H1 (cell line): ENCODE measurements at regions not wholly inside any gene's neighbourhood (a gene's known extent, or its start where the extent isn't known, plus 50 kb on each side); places are given as distances from the start of the nearest gene placed in this dataset.

Experiments
- CTCF ChIA-PET: fragments of 300-600 bp; sonication (Branson Sonifier 250); formaldehyde crosslinking; loops from one replicate; lab custom pipeline; 2021; ENCODE audit not compliant: partially characterized antibody; lab: Charles Lee
- POLR2A ChIA-PET: fragments of 300-600 bp; sonication (Branson Sonifier 250); formaldehyde crosslinking; loops from one replicate; lab custom pipeline; 2021; ENCODE audit warnings: inconsistent platforms; ENCODE audit not compliant: partially characterized antibody; lab: Charles Lee
- DNase-seq, 2 experiments: peaks; one replicate each; pipeline versions ENCODE4 v3.0.0 to v3.0.0-alpha.2; 2010 to 2022; ENCODE audit warnings: low spot score in 2 of 2, low read depth in 1 of 2, mixed read lengths in 1 of 2
- FAIRE-seq: peaks from 2 replicates; lab custom pipeline; 2011; peaks lifted over from hg19 to GRCh38; lab: Jason Lieb, UNC
- H2AFZ ChIP-seq: 2 replicates; pipeline ENCODE4 v1.8.1; 2012; ENCODE audit warnings: low read length, inconsistent platforms
- H2AK5ac ChIP-seq: 2 replicates; pipeline ENCODE4 v1.6.1; 2013; ENCODE audit warnings: low read depth, low read length
- H2BK120ac ChIP-seq: replicated peaks from 2 replicates; pipeline ENCODE3; 2013; ENCODE audit warnings: low read depth, low read length, inconsistent platforms
- H2BK12ac ChIP-seq: 2 replicates; pipeline ENCODE4 v1.6.1; 2013; ENCODE audit warnings: low read depth, low read length
- H2BK15ac ChIP-seq: 2 replicates; pipeline ENCODE4 v1.6.1; 2013; ENCODE audit warnings: low read length
- H2BK20ac ChIP-seq: 2 replicates; pipeline ENCODE4 v1.6.1; 2013; ENCODE audit warnings: low read length
- H2BK5ac ChIP-seq: 2 replicates; pipeline ENCODE4 v1.6.1; 2013; ENCODE audit warnings: low read depth, low read length
- H3K14ac ChIP-seq: 2 replicates; pipeline ENCODE4 v1.6.1; 2013; ENCODE audit warnings: inconsistent platforms; ENCODE audit not compliant: insufficient read length
- H3K18ac ChIP-seq: 2 replicates; pipeline ENCODE4 v1.6.1; 2013; ENCODE audit warnings: low read length; ENCODE audit errors: extremely low read depth
- H3K23ac ChIP-seq: 2 replicates; pipeline ENCODE4 v1.6.1; 2013; ENCODE audit warnings: inconsistent platforms; ENCODE audit not compliant: insufficient read length
- H3K23me2 ChIP-seq: 2 replicates; pipeline ENCODE4 v1.6.1; 2013; ENCODE audit warnings: low read depth, low read length
- H3K27ac ChIP-seq: 2 replicates; pipeline ENCODE4 v1.6.1; 2011; ENCODE audit warnings: low read depth, low read length, inconsistent platforms
- H3K27me3 ChIP-seq, 4 experiments: replicated peaks in 1 of 4; 1 replicate in 1 of 4; 2 replicates in 3 of 4; pipeline versions ENCODE4 v1.6.1 to v1.8.1; 2011 to 2013; ENCODE audit warnings: low read length in 3 of 4, mild to moderate bottlenecking in 3 of 4, inconsistent platforms in 2 of 4, mixed read lengths in 2 of 4, moderate library complexity in 1 of 4; ENCODE audit not compliant: control insufficient read depth in 3 of 4, insufficient read depth in 3 of 4; ENCODE audit errors: extremely low read depth in 1 of 4
- H3K36me3 ChIP-seq, 4 experiments: 2 replicates each; pipeline versions ENCODE4 v1.6.1 to v1.8.1; 2011 to 2013; ENCODE audit warnings: mild to moderate bottlenecking in 4 of 4, low read length in 3 of 4, moderate library complexity in 2 of 4, control low read depth in 1 of 4, inconsistent platforms in 1 of 4; ENCODE audit not compliant: insufficient read depth in 4 of 4, control insufficient read depth in 2 of 4
- H3K4ac ChIP-seq: replicated peaks from 2 replicates; pipeline ENCODE3; 2013; ENCODE audit warnings: low read length, low read depth, mixed read lengths, inconsistent platforms; ENCODE audit not compliant: insufficient read length
- H3K4me1 ChIP-seq, 4 experiments: replicated peaks in 1 of 4; 1 replicate in 1 of 4; 2 replicates in 3 of 4; pipeline versions ENCODE4 v1.6.1 to v1.8.1; 2011 to 2013; ENCODE audit warnings: low read length in 3 of 4, inconsistent platforms in 2 of 4, mixed read lengths in 1 of 4; ENCODE audit not compliant: insufficient read depth in 4 of 4, control insufficient read depth in 3 of 4
- H3K4me2 ChIP-seq, 2 experiments: 2 replicates each; pipeline versions ENCODE4 v1.6.1 to v1.8.1; 2011 to 2013; ENCODE audit warnings: low read depth in 2 of 2, low read length in 2 of 2, control low read depth in 1 of 2, inconsistent platforms in 1 of 2, mild to moderate bottlenecking in 1 of 2; ENCODE audit not compliant: insufficient read depth in 1 of 2
- H3K4me3 ChIP-seq, 4 experiments: fragments of 200-600, 300-600 bp in 1 of 4; sonication (generic), shearing (Covaris generic), sonication (Bioruptor Twin) in 1 of 4; 2 replicates each; pipeline versions ENCODE4 v1.5.1 to v1.8.1; 2011 to 2016; ENCODE audit warnings: low read length in 4 of 4, low read depth in 3 of 4, control low read depth in 2 of 4, inconsistent platforms in 2 of 4, mild to moderate bottlenecking in 2 of 4, mixed read lengths in 1 of 4, moderate library complexity in 1 of 4; ENCODE audit not compliant: insufficient read depth in 2 of 4; ENCODE audit errors: extremely low read depth in 1 of 4
- H3K56ac ChIP-seq: replicated peaks from 2 replicates; pipeline ENCODE3; 2013; ENCODE audit warnings: low read depth, mild to moderate bottlenecking, mixed read lengths, low read length, inconsistent platforms; ENCODE audit not compliant: insufficient read length
- H3K79me1 ChIP-seq: 2 replicates; pipeline ENCODE4 v1.6.1; 2013; ENCODE audit warnings: low read depth, low read length, control low read depth
- H3K79me2 ChIP-seq, 2 experiments: 2 replicates each; pipeline versions ENCODE4 v1.6.1 to v1.8.1; 2012 to 2013; ENCODE audit warnings: low read length in 2 of 2, mild to moderate bottlenecking in 2 of 2, inconsistent platforms in 1 of 2; ENCODE audit not compliant: insufficient read depth in 2 of 2, control insufficient read depth in 1 of 2
- H3K9ac ChIP-seq, 4 experiments: replicated peaks in 1 of 4; 1 replicate in 1 of 4; 2 replicates in 3 of 4; pipeline versions ENCODE4 v1.6.1 to v1.8.1; 2011 to 2013; ENCODE audit warnings: low read depth in 3 of 4, low read length in 3 of 4, control low read depth in 2 of 4, mild to moderate bottlenecking in 2 of 4, moderate library complexity in 2 of 4, inconsistent platforms in 1 of 4; ENCODE audit errors: extremely low read depth in 1 of 4
- H3K9me3 ChIP-seq, 2 experiments: 2 replicates each; pipeline versions ENCODE4 v1.6.1 to v1.8.1; 2012 to 2013; ENCODE audit warnings: mild to moderate bottlenecking in 2 of 2, moderate library complexity in 2 of 2, control low read depth in 1 of 2, inconsistent platforms in 1 of 2, low read depth in 1 of 2, low read length in 1 of 2, mixed read lengths in 1 of 2; ENCODE audit not compliant: insufficient read depth in 2 of 2
- H4K20me1 ChIP-seq, 2 experiments: replicated peaks in 1 of 2; 2 replicates each; pipeline versions ENCODE3 to v1.8.1; 2011 to 2013; ENCODE audit warnings: inconsistent platforms in 2 of 2, low read length in 2 of 2, mild to moderate bottlenecking in 1 of 2; ENCODE audit not compliant: insufficient read depth in 2 of 2, control insufficient read depth in 1 of 2
- H4K5ac ChIP-seq: 2 replicates; pipeline ENCODE4 v1.6.1; 2013; ENCODE audit warnings: low read length, low read depth, mixed read lengths, inconsistent platforms; ENCODE audit not compliant: insufficient read length
- H4K8ac ChIP-seq: 2 replicates; pipeline ENCODE4 v1.8.0; 2013; ENCODE audit warnings: mild to moderate bottlenecking, moderate library complexity, low read length, inconsistent platforms; ENCODE audit not compliant: insufficient read depth; ENCODE audit errors: extremely low read depth
- H4K91ac ChIP-seq: replicated peaks from 2 replicates; pipeline ENCODE3; 2013; ENCODE audit warnings: low read length, mixed read lengths, inconsistent platforms; ENCODE audit not compliant: insufficient read length
- CBX5 ChIP-seq: fragments of 300-800, 300-1000 bp; sonication (generic); IDR thresholded peaks from 2 replicates; pipeline ENCODE4 v1.7.1; 2016; ENCODE audit warnings: antibody characterized with exemption, low read length, low read depth
- EZH2 ChIP-seq: fragments of 200-600 bp; sonication (generic); IDR thresholded peaks from 2 replicates; pipeline ENCODE4 v1.7.1; 2012; ENCODE audit warnings: low read depth, mild to moderate bottlenecking, moderate library complexity, low read length, inconsistent platforms; ENCODE audit not compliant: severe bottlenecking
- HDAC6 ChIP-seq: IDR thresholded peaks from one replicate; pipeline ENCODE4 v1.7.1; 2012; ENCODE audit warnings: low read depth, mild to moderate bottlenecking, inconsistent platforms, low read length, moderate library complexity
- NANOG ChIP-seq: IDR thresholded peaks from 2 replicates; pipeline ENCODE4 v1.6.1; 2011; ENCODE audit warnings: low read length, low read depth, mild to moderate bottlenecking, inconsistent platforms; ENCODE audit not compliant: insufficient read depth, poor library complexity, severe bottlenecking
- SP4 ChIP-seq: IDR thresholded peaks from 2 replicates; pipeline ENCODE4 v1.6.1; 2012; ENCODE audit warnings: low read length, inconsistent platforms
- SRF ChIP-seq: IDR thresholded peaks from 2 replicates; pipeline ENCODE4 v1.6.1; 2011; ENCODE audit warnings: mild to moderate bottlenecking, low read depth, low read length, moderate library complexity
- USF2 ChIP-seq: IDR thresholded peaks from 2 replicates; pipeline ENCODE4 v1.6.1; 2011; ENCODE audit warnings: low read length, improper control_type of control experiment
- YY1 ChIP-seq: IDR thresholded peaks from 2 replicates; pipeline ENCODE4 v1.6.1; 2011; ENCODE audit warnings: low read depth, mild to moderate bottlenecking, low read length
- WGBS, 2 experiments: shearing (Covaris generic) in 1 of 2; methylation state at CpG; one replicate each; pipeline versions ENCODE4 v1.1.6 to v1.1.7; 2013 to 2015; ENCODE audit warnings: low lambda C conversion rate in 2 of 2, mixed read lengths in 2 of 2, inconsistent platforms in 1 of 2, low coverage in 1 of 2, missing lambda C conversion rate in 1 of 2; ENCODE audit not compliant: insufficient replicate concordance in 2 of 2, insufficient coverage in 1 of 2, insufficient read length in 1 of 2; ENCODE audit errors: extremely low coverage in 1 of 2, missing lambda C conversion rate in 1 of 2; 5-methylcytosine and 5-hydroxymethylcytosine counted together

DNA sequence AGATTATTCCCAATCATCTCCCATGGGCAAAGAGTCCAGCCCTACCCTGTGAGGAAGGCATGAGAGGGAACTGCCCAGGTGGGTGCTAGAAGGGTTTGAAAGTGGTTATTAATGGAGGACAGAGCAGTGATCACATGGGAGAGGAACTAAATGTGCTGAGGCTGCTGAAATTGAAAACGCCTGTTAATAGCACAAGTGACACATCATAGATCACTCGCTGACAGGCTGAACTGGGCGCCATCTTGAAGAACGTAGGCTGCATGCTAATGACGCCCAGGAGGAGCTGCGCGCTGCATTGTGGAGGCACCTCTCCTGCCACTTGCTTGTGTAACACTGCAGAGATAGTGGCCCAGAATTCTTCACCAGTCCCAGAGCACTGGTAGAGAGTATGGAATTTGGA, 182.9 kb downstream of the KCNA5 start:
- Histone ChIP-seq H4K91ac (no peak overlapping the region), H2BK5ac (no peak overlapping the region), H4K20me1 (no peaks in the 10 kb centered on the region), H2AK5ac (no peak overlapping the region), H3K4ac (no peak overlapping the region), H3K9me3 (0 out of 4 replicates have a peak, but pooled peaks cover 0 to 3% of the 10 kb centered on the region in 2 experiments), H3K23me2 (peaks cover under 1% of the 10 kb centered on the region; the same call in 1 of the 2 replicates), H2BK120ac (no peak overlapping the region), H2AFZ (no peak overlapping the region), H4K5ac (no peak overlapping the region), H2BK12ac (no peak overlapping the region), H3K27me3 (peaks cover 0 to 9% (median 5%) of the 10 kb centered on the region in 4 experiments; a peak in 5 of 7 replicates), H3K4me3 (no peak overlapping the region), H2BK15ac (no peak overlapping the region), H4K8ac (no peak overlapping the region), H3K23ac (no peak overlapping the region), H3K27ac (no peak overlapping the region), H2BK20ac (no peak overlapping the region), H3K18ac (no peak overlapping the region), H3K9ac (no peak overlapping the region), H3K14ac (no peak overlapping the region), H3K79me2 (no peaks in the 10 kb centered on the region), H3K4me1 (peaks cover 4 to 10% (median 7%) of the 10 kb centered on the region in 4 experiments; a peak in 6 of 7 replicates), H3K56ac (no peak overlapping the region), H3K79me1 (no peaks in the 10 kb centered on the region), H3K36me3 (no peaks in the 10 kb centered on the region; a peak in 1 of 8 replicates), H3K4me2 (no peak overlapping the region)
- FAIRE-seq (no peak), DNase-seq (no peak)
- 93% methylated on average over 7 of the region's 7 CpGs; no CpG with 5 or more reads in 1 of the 2 experiments for WGBS, 2 experiments
- TF ChIP-seq SRF (no peak), EZH2 (no peak), CBX5 (no peak), YY1 (no peak), USF2 (no peak), NANOG (no peak), SP4 (no peak), HDAC6 (no peak)
- POLR2A ChIA-PET = no interaction called here
- CTCF ChIA-PET = interaction anchor here (0.6 kb wide), 1 partner anchor 10 kb away, joined by 3 read pairs; no protein-coding TSS in a partner anchor
